Central memory CD8-positive, alpha-beta T cell (primary cell): ENCODE measurements at regions not wholly inside any gene's neighbourhood (a gene's known extent, or its start where the extent isn't known, plus 50 kb on each side); places are given as distances from the start of the nearest gene placed in this dataset.
"Not testable (repeated sequence)": the region's sequence is repeated elsewhere in the genome, so short reads cannot be mapped to it uniquely, and the experiment has no call there.

Experiments used
- ATAC-seq: fragments of 150-1000 bp; cut with Tn5 transposase; replicated peaks from 2 replicates; pipeline ENCODE4 v1.10.0; 2022; ENCODE audit warnings: mild to moderate bottlenecking, moderate FRiP score, moderate number of reproducible peaks; ENCODE audit not compliant: poor library complexity, severe bottlenecking; ENCODE audit errors: extremely low read depth
- DNase-seq, 2 donors: peaks; one replicate each; pipeline ENCODE4 v3.0.0; 2021; ENCODE audit warnings: low spot score in 2 of 2
- H3K27ac Mint-ChIP-seq: one replicate; pipeline ENCODE4 v1.8.0; 2022; ENCODE audit warnings: low read depth, mild to moderate bottlenecking, moderate library complexity, mixed read lengths
- H3K27me3 Mint-ChIP-seq: one replicate; pipeline ENCODE4 v1.8.0; 2022; ENCODE audit warnings: mixed read lengths
- H3K36me3 Mint-ChIP-seq: one replicate; pipeline ENCODE4 v1.8.0; 2022; ENCODE audit warnings: mild to moderate bottlenecking, moderate library complexity, mixed read lengths; ENCODE audit not compliant: insufficient read depth
- H3K4me1 Mint-ChIP-seq: one replicate; pipeline ENCODE4 v1.8.0; 2022; ENCODE audit warnings: mixed read lengths
- H3K4me3 Mint-ChIP-seq: one replicate; pipeline ENCODE4 v1.8.0; 2022; ENCODE audit warnings: mild to moderate bottlenecking, moderate library complexity, mixed read lengths
- H3K9me3 Mint-ChIP-seq: one replicate; pipeline ENCODE4 v1.8.0; 2022; ENCODE audit warnings: mixed read lengths

DNA sequence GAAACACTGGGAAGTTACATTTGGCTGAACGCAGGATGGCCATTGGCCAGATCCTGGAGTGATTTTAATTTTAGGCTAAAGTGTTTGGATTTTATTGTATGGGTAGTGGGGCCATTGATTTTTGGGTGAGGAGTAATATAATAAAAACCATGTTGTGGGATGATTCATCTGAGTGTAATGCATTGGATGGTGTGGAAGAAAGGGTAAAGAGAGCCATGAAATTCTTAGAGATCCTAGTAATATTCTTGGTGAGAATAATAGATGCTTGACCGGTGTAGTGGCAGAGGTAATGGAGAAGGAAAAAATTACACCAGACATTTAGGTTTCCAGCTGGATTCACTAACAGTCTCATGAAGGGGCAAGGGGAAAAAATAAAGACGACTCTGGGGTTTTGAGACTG lies 158.1 kb downstream of the NPR3 start:
- DNase-seq (no peak), ATAC-seq (no peak)
- Mint-ChIP-seq H3K27me3 (no peaks in the 10 kb centered on the region), H3K27ac (no peak overlapping the region), H3K4me3 (no peak overlapping the region), H3K4me1 (no peaks in the 10 kb centered on the region), H3K9me3 (peaks cover 29% of the 10 kb centered on the region), H3K36me3 (no peaks in the 10 kb centered on the region)

DNA sequence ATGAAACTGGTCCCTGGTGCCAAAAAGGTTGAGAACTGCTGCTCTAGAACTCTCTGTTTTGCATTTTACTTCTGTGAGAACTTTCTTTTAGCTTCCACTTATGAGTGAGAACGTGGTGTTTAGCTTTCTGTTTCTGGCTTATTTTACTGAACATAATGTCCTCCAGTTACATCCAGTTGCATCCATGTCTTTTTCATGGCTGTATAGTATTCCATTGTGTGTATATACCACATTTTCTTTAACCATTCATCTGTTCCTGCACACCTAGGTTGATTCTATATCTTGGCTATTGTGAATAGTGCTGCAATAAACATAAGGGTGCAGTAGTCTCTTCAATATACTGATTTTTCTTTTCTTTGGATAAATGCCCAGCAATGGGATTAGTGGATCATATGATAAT lies 165.7 kb downstream of the NPR3 start:
- ATAC-seq: no peak
- Mint-ChIP-seq H3K27me3 (no peaks in the 10 kb centered on the region), H3K36me3 (peaks cover 2% of the 10 kb centered on the region), H3K9me3 (peaks cover 37% of the 10 kb centered on the region), H3K4me3 (no peak overlapping the region), H3K27ac (no peak overlapping the region), H3K4me1 (no peaks in the 10 kb centered on the region)
- no peak for DNase-seq

DNA sequence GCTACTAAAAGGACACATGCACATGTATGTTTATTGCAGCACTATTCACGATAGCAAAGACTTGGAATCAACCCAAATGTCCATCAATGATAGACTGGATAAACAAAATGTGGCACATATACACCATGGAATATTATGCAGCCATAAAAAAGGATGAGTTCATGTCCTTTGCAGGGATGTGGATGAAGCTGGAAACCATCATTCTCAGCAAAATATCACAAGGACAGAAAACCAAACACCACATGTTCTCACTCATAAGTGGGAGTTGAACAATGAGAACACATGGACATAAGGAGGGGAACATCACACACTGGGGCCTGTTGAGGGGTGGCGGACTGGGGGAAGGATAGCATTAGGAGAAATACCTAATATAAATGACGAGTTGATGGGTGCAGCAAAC lies 168.2 kb downstream of the NPR3 start:
- DNase-seq, H3K27ac Mint-ChIP-seq, H3K36me3 Mint-ChIP-seq, H3K27me3 Mint-ChIP-seq, ATAC-seq, H3K4me1 Mint-ChIP-seq, H3K4me3 Mint-ChIP-seq: not testable (repeated sequence)
- H3K9me3 Mint-ChIP-seq: peaks cover 36% of the 10 kb centered on the region

DNA sequence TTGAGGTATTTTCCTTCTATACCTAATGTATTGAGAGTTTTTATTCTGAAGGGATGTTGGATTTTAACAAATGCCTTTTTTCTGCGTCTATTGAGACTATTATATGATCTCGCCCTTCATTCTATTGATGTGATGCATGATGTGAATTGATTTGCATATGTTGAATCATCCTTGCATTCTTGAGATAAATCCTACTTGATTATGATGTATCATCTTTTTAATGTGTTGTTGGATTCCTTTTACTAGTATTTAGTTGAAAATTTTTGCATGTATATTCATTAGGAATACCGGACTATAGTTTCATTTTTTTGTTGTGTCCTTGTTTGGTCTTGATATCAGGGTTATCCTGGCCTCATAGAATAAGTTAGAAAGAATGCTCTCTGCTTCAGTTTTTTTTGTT lies 169.7 kb downstream of the NPR3 start:
- Mint-ChIP-seq H3K4me3 (no peak overlapping the region), H3K27me3 (no peaks in the 10 kb centered on the region), H3K4me1 (no peaks in the 10 kb centered on the region), H3K9me3 (peaks cover 36% of the 10 kb centered on the region), H3K27ac (no peak overlapping the region), H3K36me3 (peaks cover 2% of the 10 kb centered on the region)
- DNase-seq: no peak
- ATAC-seq: no peak

DNA sequence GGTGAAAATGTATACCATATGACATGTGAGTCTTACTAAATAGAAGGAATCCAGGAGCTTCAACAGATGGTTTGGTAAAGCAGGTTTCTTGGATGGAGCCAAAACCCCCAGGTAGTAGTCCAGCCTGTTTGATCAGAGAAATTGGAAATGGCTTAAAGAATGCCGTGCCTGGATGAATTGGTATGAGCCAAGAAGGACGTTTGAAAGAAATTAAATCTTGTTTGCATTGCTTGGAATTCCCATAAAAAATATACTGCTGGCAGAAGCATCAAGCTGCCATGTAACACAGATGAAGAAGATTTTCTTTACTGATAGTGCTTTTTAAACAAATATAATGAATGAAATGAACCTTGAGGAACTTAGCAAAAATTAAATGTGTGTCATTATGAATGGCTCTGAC lies 176.3 kb downstream of the NPR3 start:
- Mint-ChIP-seq H3K27ac (no peak overlapping the region), H3K36me3 (no peaks in the 10 kb centered on the region), H3K27me3 (no peaks in the 10 kb centered on the region), H3K9me3 (peaks cover 14% of the 10 kb centered on the region), H3K4me3 (no peak overlapping the region), H3K4me1 (no peaks in the 10 kb centered on the region)
- no peak for ATAC-seq
- no peak for DNase-seq

DNA sequence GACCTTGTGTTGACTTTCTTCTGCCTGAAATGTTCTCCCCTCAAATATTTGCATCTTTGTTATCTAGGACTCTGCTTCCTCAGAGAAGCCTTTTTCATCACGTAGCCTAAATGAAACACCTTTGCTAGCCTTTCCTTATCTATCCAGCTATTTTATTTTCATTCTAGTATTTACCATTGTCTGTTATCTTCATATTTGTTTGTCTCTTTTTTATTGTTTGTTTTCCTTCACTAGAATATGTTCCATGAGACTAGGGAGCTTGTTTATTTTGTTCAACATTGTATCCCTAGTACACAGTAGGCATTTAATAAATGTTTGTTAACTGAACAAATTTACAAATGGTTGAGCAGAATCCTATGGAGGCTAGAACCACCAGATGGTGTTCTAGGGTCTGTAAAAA lies 178.0 kb downstream of the NPR3 start:
- H3K9me3 Mint-ChIP-seq: peaks cover 10% of the 10 kb centered on the region
- DNase-seq: no peak
- H3K4me1 Mint-ChIP-seq: no peaks in the 10 kb centered on the region
- H3K27ac Mint-ChIP-seq: no peak overlapping the region
- H3K27me3 Mint-ChIP-seq: no peaks in the 10 kb centered on the region
- no peaks in the 10 kb centered on the region for H3K36me3 Mint-ChIP-seq
- ATAC-seq: no peak
- no peak overlapping the region for H3K4me3 Mint-ChIP-seq

DNA sequence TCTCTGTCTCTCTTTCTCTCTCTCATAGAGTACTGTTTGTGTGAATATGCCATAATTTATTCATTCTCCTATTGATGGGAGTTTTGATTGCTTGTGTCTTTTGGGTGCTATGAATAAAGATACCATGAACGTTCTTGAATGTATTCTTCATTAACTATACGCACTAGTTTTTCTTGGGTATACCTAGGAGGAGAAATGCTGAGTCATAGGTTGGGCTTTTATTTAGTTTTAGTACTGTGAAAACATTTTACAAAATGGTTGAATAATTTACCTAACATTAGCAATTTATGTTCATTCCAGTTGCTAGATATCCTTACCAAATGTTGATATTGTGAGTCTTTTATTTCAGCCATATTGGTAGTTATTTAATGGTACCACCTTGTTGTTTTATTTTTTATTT lies 192.5 kb downstream of the NPR3 start:
- Mint-ChIP-seq H3K4me3 (no peak overlapping the region), H3K36me3 (peaks cover 2% of the 10 kb centered on the region), H3K9me3 (peaks cover 26% of the 10 kb centered on the region), H3K4me1 (no peaks in the 10 kb centered on the region), H3K27ac (no peak overlapping the region), H3K27me3 (no peaks in the 10 kb centered on the region)
- DNase-seq (no peak), ATAC-seq (no peak)

DNA sequence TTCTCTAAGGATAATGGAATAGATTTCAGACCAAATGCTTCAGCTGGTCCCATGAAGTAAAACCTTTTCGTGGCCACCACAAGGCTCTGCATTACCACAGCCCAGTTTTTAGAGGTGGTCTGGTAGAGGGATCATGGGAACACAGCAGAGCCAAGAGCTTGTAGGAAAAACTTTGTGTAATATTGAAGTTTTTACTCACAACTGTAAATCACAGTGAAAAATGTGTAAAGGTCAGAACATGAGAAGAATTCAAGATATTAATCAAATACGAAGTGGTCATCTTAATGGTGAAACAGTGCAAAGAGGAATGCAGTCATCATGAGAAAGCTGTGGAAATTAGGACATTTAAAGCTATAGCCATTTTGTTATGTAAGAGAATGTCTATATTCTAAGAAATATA lies 197.5 kb downstream of the NPR3 start:
- Mint-ChIP-seq H3K4me1 (no peaks in the 10 kb centered on the region), H3K27me3 (no peaks in the 10 kb centered on the region), H3K4me3 (no peak overlapping the region), H3K9me3 (peaks cover 26% of the 10 kb centered on the region), H3K36me3 (peaks cover 2% of the 10 kb centered on the region), H3K27ac (no peak overlapping the region)
- no peak for ATAC-seq
- no peak for DNase-seq

DNA sequence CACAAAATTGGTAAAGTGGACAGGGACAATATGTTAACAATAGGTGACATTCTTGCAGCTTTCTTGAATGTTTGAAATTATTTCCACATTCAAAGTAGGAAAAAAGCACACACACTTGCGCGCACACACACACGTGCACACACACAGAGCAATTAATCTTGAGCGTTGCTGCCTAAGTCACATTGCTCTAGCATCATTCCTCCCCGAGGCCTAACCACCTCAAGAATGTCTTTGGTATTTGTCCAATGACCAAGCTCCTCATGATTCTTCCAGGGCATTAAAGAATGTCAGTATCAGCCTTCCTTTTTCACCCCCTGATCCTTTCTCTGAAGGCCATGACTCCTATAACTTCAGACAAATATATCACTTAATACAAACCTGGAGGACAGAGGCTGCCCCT lies 198.1 kb downstream of the NPR3 start:
- ATAC-seq (no peak), DNase-seq (no peak)
- Mint-ChIP-seq H3K27me3 (no peaks in the 10 kb centered on the region), H3K4me1 (no peaks in the 10 kb centered on the region), H3K36me3 (peaks cover 2% of the 10 kb centered on the region), H3K4me3 (no peak overlapping the region), H3K9me3 (peaks cover 27% of the 10 kb centered on the region), H3K27ac (no peak overlapping the region)

DNA sequence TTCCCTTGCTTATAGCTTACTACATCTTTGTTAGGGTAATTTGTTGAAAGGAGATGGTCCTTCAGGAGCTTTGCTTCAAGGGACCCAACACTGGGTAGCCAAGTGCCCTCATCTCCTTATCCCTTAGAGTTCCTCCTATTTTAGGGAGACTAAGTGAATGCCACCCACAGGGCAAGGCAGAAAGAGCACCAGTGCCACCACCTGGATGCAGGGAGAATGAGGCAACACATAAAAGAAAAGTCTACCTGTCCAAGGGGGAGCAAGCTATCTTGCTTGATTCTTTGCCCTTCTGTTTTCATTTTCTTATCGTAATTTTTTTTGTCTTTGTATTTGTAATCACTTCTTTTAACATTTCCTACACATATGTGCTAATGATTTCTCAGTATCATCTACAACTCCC lies 205.5 kb downstream of the NPR3 start:
- DNase-seq: no peak
- ATAC-seq: no peak
- Mint-ChIP-seq H3K4me3 (no peak overlapping the region), H3K27me3 (no peaks in the 10 kb centered on the region), H3K27ac (no peak overlapping the region), H3K36me3 (no peaks in the 10 kb centered on the region), H3K9me3 (peaks cover 16% of the 10 kb centered on the region), H3K4me1 (no peaks in the 10 kb centered on the region)

DNA sequence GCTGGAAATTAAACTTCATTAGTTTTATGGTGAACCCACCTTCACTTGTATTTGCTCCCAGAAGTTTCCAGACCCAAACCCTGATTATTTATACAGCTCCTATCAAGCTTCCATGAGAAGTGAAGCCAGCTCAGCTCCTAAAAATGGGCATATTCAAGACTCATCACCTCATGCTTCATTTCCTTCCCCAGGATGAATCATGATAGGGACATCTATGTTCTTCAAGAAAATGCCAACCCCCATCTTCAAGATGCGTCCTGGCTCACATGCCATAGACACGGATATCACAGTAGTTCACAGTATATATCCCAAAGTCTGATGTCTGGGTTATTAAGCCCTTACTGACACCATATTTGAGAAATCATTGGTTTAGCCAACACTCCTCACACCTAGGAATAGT lies 217.6 kb downstream of the NPR3 start:
- no peak overlapping the region for H3K4me3 Mint-ChIP-seq
- ATAC-seq: no peak
- DNase-seq: no peak
- no peaks in the 10 kb centered on the region for H3K4me1 Mint-ChIP-seq
- no peaks in the 10 kb centered on the region for H3K36me3 Mint-ChIP-seq
- H3K27ac Mint-ChIP-seq: no peak overlapping the region
- H3K9me3 Mint-ChIP-seq: peaks cover 6% of the 10 kb centered on the region
- no peaks in the 10 kb centered on the region for H3K27me3 Mint-ChIP-seq

DNA sequence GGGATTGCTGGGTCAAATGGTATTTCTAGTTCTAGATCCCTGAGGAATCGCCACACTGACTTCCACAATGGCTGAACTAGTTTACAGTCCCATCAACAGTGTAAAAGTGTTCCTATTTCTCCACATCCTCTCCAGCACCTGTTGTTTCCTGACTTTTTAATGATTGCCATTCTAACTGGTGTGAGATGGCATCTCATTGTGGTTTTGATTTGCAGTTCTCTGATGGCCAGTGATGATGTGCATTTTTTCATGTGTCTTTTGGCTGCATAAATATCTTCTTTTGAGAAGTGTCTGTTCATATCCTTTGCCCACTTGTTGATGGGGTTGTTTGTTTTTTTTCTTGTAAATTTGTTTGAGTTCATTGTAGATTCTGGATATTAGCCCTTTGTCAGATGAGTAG lies 220.3 kb downstream of the NPR3 start:
- H3K27ac Mint-ChIP-seq, ATAC-seq, H3K36me3 Mint-ChIP-seq, DNase-seq, H3K27me3 Mint-ChIP-seq, H3K4me1 Mint-ChIP-seq, H3K4me3 Mint-ChIP-seq: not testable (repeated sequence)
- H3K9me3 Mint-ChIP-seq: peaks cover 17% of the 10 kb centered on the region

DNA sequence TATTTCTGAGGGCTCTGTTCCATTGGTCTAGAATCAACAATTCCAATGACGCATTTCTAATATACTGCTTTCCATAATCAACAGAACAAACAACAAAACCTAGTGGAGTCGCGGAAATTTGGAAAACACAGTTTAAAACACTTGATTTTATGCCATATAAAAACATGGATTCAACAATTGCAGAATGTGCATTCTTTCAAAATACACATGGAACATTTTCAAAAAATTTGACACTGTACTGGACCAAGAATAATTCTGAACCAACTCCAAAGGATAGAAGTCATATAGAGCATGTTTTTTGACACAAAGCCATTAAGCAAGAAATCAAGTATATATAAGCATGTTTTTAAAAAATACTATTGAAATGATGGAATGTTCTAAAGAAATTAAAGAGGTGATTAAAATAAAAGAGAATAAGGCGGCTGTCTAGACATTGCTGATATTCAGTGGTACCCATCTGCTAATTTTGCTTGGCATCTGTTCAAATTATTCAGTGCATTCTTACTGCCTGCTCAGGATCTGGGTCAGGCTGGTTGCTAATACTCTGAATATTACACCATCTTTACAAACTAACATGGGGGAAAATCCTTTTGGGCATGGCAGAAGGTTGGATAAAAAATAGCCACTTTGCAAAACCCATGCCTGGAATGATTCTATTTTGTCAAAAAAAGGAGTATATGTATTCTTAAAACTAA lies 221.3 kb downstream of the NPR3 start:
- ATAC-seq: no peak
- H3K4me3 Mint-ChIP-seq: no peak overlapping the region
- no peak overlapping the region for H3K27ac Mint-ChIP-seq
- no peaks in the 10 kb centered on the region for H3K36me3 Mint-ChIP-seq
- H3K4me1 Mint-ChIP-seq: no peaks in the 10 kb centered on the region
- peaks cover 18% of the 10 kb centered on the region for H3K9me3 Mint-ChIP-seq
- no peaks in the 10 kb centered on the region for H3K27me3 Mint-ChIP-seq
- no peak for DNase-seq

DNA sequence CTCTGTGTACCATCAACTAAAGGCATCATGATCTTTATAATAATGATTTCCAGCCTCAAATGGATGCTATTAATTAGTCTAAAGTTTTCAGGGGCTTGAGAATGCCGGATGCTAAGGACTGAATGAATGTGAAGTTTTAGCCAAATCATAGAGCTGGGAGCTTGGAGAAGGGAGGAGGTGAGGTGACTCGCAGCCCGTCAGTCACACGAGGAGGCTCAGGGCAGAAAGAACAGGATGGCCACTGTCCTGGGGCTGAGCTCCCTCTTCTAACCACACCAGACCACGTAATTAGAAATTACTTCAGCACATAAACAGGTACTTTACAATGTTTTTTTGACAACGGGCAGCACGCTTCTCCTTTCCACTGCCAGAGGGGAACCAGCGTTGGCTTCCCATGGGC lies 222.6 kb downstream of the NPR3 start:
- Mint-ChIP-seq H3K36me3 (no peaks in the 10 kb centered on the region), H3K4me1 (no peaks in the 10 kb centered on the region), H3K4me3 (no peak overlapping the region), H3K27me3 (no peaks in the 10 kb centered on the region), H3K27ac (no peak overlapping the region), H3K9me3 (peaks cover 18% of the 10 kb centered on the region)
- DNase-seq (no peak), ATAC-seq (no peak)
